COR-L47 (cell line): ENCODE measurements at regions not wholly inside any gene's neighbourhood (a gene's known extent, or its start where the extent isn't known, plus 50 kb on each side); places are given as distances from the start of the nearest gene placed in this dataset.
"Not testable (repeated sequence)": the region's sequence is repeated elsewhere in the genome, so short reads cannot be mapped to it uniquely, and the experiment has no call there.

ENCODE experiments used
- DNase-seq: peaks from one replicate; lab custom pipeline; 2025; lab: John Stamatoyannopoulos, UW

DNA sequence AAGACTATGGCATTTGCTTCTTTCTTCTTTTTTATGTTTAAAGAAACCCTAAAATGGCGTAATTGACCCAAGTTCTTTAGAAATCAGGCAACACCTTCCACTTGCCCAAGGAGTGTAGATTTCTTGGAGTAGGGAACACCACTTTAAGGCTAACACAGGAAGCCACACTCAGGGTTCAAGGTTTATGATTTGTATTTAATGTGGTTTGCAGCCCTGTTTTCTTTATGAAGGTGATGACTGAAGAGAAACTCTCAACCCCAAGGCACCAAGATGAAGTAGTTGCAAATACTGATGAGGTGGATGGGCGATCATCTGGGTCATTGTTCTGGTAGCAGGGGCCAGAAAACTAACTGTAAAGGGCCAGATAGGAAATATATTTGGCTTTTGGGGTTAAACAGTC is 101.1 kb downstream of the DLEU7 start:
- no peak for DNase-seq

DNA sequence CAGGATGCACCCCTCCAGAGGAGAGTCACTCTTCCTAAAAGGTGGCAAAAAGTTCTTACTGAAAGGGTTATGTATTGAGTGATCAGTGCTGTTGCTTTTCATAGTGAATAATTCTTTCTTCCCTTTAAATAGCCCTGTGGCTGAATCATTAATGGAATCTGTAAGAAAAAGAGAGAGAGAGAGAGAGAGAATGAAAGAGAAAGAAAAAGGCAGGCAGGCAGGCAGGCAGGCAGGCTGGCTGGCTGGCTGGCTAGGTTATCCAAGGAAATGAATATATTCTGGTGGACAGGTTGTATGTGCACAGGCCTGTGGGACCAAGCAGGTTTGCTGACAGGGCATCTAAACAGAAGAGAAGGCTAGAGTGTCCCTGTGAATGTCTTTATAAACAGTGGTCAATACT is 100.5 kb downstream of the DLEU7 start:
- no peak for DNase-seq

DNA sequence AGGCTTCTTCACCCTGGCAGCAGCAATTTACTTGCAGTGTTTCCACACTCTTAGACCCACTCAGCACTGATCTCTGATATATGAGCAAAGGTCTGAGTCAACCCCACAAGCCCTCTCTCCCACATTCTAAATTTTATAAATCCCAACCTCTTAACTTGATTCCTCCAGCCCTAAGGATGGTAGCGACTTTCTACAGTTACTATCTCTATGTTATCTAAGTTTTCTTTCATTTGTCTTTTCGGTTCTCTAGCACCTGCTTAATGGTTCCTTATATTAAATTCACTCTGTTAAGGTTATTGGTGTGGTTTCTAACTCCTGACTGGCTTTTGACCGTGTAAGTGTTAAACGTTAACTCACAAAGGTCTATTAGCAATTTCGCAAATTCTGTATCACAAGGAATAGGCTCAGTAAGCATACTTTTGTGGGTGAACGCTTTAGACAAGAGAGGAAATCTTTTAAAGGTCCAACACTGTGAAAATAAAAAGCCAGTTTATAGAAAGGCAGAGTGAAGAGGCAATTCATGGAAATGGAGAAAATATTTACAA is 99.3 kb downstream of the DLEU7 start:
- DNase-seq = no peak

DNA sequence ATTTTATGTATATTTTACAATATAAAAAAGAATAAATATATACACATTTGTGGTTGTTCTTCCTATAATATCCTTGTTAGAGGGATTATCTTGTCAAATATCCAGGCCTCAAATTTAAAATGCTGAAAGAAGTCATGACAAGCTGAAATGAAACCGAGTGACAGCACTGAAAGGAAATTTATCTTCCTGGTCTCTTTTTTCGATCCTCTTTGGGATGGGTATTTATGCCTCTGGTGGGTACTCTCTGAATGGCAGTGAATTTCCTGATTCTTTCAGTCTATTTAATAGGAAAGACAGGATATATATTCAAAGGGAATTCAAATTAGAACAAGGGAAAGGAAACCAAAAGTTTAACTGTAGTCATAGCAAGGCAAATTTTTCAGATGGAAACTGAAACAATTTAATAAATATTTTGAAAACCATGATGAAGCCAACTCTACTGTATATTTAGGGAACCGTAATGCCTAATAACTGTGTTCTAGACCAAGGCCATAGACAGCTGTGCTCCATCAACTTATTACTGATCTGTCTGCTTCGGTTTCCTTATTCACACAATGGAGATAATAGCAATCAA is 97.9 kb downstream of the DLEU7 start:
- no peak for DNase-seq

DNA sequence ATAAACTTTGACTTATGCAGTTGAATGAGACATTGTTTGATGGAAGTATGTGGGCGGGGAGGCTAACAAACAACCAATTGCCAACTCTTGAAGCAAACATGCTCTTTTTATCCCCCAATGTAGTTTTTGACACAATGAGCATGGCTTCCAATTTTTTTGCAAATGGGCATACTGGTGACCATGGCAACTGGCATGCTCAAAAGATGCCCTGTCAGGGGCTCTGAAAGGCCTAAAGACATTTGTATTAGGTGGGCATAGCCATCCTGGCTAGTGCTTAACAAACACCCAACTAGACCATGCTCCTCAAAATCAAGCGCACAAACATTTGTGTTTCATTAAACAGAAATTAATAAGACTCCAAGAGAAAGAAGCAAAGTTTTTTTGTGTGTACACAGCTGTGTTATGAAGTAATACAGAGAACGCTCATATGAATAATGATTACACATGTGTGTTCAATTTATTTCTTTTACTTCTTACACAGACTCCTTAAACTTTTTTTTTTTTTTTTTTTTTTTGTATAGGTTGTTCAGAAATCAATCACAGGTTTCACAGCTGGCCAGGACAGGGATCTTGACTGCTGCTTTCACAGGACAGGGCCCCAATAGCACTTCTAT is 95.6 kb downstream of the DLEU7 start:
- no peak for DNase-seq

DNA sequence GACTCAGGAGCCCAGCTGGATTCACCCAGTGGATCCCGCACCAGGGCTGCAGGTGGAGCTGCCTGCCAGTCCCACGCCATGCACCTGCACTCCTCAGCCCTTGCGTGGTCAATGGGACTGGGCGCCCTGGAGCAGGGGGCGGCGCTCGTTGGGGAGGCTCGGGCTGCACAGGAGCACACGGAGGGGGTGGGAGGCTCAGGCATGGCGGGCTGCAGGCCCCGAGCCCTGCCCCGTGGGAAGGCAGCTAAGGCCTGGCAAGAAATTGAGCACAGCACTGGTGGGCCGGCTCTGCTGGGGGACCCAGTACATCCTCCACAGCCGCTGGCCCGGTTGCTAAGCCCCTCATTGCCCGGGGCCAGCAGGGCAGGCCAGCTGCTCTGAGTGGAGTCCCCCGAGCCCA is 90.3 kb downstream of the DLEU7 start:
- DNase-seq = not testable (repeated sequence)

DNA sequence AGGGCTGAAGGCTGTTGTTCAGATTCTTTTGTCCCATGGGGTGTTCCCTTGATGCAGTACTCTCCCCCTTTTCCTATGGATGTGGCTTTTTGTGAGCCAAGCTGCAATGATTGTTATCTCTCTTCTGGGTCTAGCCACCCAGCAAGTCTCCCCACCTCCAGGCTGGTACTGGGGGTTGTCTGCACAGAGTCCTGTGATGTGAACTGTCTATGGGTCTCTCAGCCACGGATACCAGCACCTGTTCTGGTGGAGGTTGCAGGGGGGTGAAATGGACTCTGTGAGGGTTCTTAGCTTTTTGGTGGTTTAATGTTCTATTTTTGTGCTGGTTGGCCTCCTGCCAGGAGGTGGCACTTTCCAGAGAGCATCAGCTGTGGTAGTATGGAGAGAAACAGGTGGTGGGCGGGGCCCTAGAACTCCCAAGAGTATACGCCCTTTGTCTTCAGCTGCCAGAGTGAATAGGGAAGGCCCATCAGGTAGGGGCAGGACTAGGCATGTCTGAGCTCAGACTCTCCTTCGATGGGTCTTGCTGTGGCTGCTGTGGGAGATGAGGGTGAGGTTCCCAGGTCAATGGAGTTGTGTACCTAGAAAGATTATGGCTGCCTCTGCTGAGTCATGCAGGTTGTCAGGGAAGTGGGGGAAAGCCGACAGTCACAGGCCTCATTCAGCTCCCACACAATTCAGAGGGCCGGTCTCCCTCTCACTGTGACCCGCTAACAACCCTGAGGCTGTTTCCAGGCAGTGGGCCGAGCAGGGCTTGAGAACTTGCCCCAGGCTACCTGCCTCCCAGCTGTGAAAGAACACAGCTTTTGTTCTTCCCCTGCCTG is 87.4 kb downstream of the DLEU7 start:
- DNase-seq = peak; percentile 93

DNA sequence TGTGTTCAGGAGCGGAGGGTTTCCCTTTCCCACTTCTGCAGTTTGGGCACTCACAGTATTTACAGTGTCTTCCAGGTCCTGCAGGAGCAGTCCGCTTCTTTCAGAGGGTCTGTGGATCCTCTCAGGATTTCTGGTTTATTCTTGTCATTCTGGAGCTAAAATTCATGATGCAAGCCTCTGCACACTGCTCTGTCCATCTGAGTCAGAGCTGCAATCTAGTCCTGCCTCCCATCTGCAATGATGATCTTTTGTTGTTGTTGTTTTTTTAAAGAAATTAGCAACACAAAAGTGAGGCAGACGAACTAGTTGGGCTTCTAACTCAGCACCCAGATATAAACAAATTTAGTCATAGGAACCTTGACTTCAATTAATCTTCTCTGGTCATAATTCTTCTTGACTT is 86.5 kb downstream of the DLEU7 start:
- no peak for DNase-seq

DNA sequence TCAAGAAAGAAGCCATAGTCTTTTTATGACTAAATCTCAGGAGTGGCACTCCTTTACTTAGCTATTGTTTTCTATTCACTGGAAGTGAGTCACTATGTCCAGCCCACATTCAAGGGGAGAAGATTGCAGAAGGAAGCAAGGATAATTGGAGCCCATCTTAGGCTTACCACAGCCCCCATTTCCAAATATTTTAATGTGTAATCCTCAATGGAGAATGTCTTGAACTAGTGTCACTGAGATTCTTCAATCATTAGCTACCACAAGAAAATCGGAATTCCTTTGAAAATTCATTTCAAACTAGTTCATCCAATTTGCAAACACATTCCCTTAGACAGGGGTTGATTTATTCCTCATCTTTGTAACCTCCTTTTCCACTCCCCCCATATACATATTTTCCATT is 84.7 kb downstream of the DLEU7 start:
- DNase-seq = no peak

DNA sequence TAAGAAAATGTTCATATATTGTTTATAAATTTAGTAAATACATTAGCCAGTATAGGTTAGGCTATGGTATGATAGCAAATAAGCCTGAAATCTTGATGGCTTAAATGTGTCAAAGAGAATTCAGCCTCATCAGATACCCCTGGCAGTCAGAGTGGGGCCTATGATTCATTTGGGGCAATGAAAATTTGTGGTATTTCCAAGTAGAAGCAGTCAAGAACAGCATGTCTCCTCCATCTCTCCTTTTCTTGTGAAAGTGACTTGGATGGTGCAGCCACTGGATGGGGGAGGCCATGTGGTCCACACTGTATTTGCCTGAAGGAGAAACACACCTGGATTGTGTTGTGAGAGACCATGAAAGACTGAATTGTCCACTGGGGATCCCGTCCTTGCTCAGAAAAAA is 82.7 kb downstream of the DLEU7 start:
- DNase-seq = no peak

DNA sequence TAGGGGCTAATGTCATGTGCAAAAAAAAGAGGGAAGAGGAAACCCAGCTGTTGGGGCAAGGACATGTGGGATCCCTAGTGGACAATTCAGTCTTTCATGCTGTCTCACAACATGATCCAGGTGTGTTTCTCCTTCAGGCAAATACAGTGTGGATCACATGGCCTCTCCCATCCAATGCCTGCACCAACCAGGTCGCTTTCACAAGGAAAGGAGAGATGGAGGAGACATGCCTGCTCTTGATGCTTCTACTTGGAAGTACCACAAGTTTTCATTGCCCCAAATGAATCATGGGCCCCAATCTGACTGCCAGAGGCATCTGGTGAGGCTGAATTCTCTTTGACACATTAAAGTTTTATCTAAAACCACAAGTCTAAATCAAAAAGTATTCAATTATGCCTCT is 82.1 kb downstream of the DLEU7 start:
- no peak for DNase-seq

DNA sequence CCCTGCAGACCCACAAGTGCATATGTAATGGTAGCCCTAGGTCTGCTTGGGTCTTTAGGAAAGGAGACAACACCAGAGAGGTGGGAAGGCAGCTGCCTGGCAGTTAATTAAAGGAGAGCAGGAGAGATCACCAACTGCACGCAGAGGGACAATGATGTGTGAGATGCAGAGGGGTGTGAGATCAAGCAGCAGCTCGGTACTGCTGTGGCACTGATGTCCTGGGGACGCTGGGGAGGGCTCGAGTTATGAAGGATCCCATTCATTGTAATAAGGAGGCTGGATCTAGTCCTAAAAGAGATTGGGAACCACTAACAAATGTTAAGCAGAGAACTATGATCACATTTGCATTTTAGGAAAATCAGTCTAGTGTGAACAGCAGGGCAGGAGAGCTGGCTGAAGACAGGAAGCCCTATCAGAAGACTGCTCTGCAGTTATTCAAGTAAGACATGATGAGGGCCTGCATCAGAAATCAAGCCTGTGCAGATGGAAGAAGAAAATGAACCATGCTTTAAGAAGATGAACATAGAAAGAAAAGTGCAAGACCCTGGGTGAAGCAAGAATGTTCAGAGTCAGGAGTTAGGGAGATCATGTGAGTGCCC is 80.4 kb downstream of the DLEU7 start:
- DNase-seq = no peak

DNA sequence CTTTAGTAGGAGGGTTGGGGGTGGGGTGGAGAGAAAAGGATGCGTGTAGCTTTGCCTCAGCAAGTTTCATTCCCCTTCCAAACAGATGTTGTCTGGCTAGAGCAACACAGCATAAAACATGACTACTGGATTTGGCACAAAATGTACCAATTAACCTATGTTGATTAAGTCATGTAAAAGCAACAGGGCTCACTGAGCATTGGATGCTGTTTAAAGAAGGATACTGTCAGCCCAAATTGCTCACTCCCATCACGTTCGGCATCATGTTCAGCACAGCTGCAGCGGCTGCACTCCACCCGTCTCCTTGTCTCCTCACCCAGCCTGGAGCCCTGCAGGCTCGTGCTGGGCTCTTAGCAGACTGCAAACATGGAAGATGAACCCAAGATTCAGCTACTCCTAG is 77.5 kb downstream of the DLEU7 start:
- DNase-seq = no peak

DNA sequence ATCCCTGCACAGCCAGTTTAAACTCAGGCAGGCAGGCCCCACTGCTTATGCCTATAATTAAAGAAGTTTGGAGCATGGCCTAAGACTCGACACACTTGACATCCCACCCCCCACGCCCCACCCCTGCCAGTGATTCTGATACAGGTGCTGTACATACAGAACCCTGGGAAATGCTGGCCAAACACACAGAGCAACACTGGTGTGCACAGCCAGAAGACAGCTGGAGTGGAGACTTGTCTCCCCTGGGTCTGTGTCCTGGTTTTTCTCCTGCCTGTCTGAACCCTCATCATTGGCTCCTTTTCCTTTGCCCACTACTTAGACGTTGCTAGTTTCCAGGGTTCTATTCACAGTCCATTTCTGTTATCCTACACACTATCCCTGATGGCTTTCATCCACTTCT is 76.8 kb downstream of the DLEU7 start:
- no peak for DNase-seq

DNA sequence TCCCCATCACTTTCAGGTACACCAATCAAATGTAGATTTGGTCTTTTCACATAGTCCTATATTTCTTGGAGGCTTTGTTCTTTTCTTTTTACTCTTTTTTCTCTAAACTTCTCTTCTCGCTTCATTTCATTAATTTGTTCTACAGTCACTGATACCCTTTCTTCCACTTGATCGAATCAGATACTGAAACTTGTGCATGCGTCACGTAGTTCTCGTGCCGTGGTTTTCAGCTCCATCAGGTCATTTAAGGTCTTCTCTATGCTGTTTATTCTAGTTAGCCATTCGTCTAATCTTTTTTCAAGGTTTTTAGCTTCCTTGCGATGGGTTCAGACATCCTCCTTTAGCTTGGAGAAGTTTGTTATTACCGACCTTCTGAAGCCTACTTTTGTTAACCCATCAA is 70.6 kb downstream of the DLEU7 start:
- DNase-seq = not testable (repeated sequence)
